Common myeloid progenitor, CD34-positive (primary cell): ENCODE measurements at regions not wholly inside any gene's neighbourhood (a gene's known extent, or its start where the extent isn't known, plus 50 kb on each side); places are given as distances from the start of the nearest gene placed in this dataset.

ENCODE experiments used
- CTCF ChIA-PET: fragments of 350-600 bp; sonication (Branson Sonifier 250); formaldehyde crosslinking; loops from one replicate; lab custom pipeline; 2021; ENCODE audit warnings: antibody characterized with exemption; lab: Charles Lee
- POLR2A ChIA-PET: fragments of 350-600 bp; sonication (Branson Sonifier 250); formaldehyde crosslinking; loops from one replicate; lab custom pipeline; 2021; ENCODE audit warnings: antibody characterized with exemption; lab: Charles Lee
- DNase-seq, 3 donors: peaks; one replicate each; pipeline versions ENCODE4 v3.0.0 to v3.0.0-alpha.2; 2013
- H3K27ac ChIP-seq, 2 experiments: 1 replicate in 1 of 2; 2 replicates in 1 of 2; pipeline ENCODE4 v1.7.0; 2013; ENCODE audit warnings: inconsistent platforms in 2 of 2, low read length in 2 of 2, mild to moderate bottlenecking in 2 of 2, low read depth in 1 of 2, moderate library complexity in 1 of 2; ENCODE audit not compliant: severe bottlenecking in 2 of 2, insufficient read depth in 1 of 2, poor library complexity in 1 of 2
- H3K27me3 ChIP-seq, 5 experiments: replicated peaks in 2 of 5; 1 replicate in 3 of 5; 2 replicates in 2 of 5; pipeline versions ENCODE4 v1.6.1 to v1.7.0; 2013; ENCODE audit warnings: low read length in 4 of 5, mild to moderate bottlenecking in 2 of 5, moderate library complexity in 2 of 5, inconsistent platforms in 1 of 5; ENCODE audit not compliant: insufficient read depth in 5 of 5, control insufficient read depth in 4 of 5
- H3K36me3 ChIP-seq, 4 experiments: 1 replicate in 2 of 4; 2 replicates in 2 of 4; pipeline versions ENCODE4 v1.6.1 to v1.7.0; 2013; ENCODE audit warnings: low read length in 3 of 4, control low read depth in 1 of 4, mild to moderate bottlenecking in 1 of 4; ENCODE audit not compliant: control insufficient read depth in 4 of 4, insufficient read depth in 4 of 4
- H3K4me1 ChIP-seq, 4 experiments: 1 replicate in 3 of 4; 2 replicates in 1 of 4; pipeline versions ENCODE4 v1.6.1 to v1.7.1; 2013; ENCODE audit warnings: low read length in 3 of 4, mild to moderate bottlenecking in 3 of 4, control low read depth in 1 of 4, inconsistent platforms in 1 of 4, moderate library complexity in 1 of 4; ENCODE audit not compliant: control insufficient read depth in 4 of 4, insufficient read depth in 4 of 4; ENCODE audit errors: control extremely low read depth in 1 of 4
- H3K4me3 ChIP-seq, 7 experiments: 1 replicate in 4 of 7; 2 replicates in 3 of 7; pipeline versions ENCODE4 v1.5.1 to v1.7.0; 2013; ENCODE audit warnings: mild to moderate bottlenecking in 7 of 7, low read length in 6 of 7, moderate library complexity in 6 of 7, inconsistent platforms in 2 of 7, low read depth in 2 of 7, control low read depth in 1 of 7; ENCODE audit not compliant: insufficient read depth in 4 of 7, control insufficient read depth in 1 of 7; ENCODE audit errors: extremely low read depth in 1 of 7
- H3K9me3 ChIP-seq, 5 experiments: 1 replicate in 4 of 5; 2 replicates in 1 of 5; pipeline versions ENCODE4 v1.6.1 to v1.7.1; 2013; ENCODE audit warnings: low read length in 4 of 5, mild to moderate bottlenecking in 2 of 5, inconsistent platforms in 1 of 5, low read depth in 1 of 5, moderate library complexity in 1 of 5; ENCODE audit not compliant: control insufficient read depth in 4 of 5, insufficient read depth in 2 of 5; ENCODE audit errors: control extremely low read depth in 1 of 5
- WGBS: methylation state at CpG from one replicate; pipeline ENCODE4 v1.1.5; 2013; ENCODE audit not compliant: insufficient coverage; 5-methylcytosine and 5-hydroxymethylcytosine counted together

- H3K36me3 ChIP-seq = no peaks in the 10 kb centered on the region
- H3K4me3 ChIP-seq = no peak overlapping the region
- peaks cover 0 to 8% (median 0%) of the 10 kb centered on the region in 5 experiments for H3K27me3 ChIP-seq
- ChIA-PET CTCF (no interaction called here), POLR2A (no interaction called here)
- H3K9me3 ChIP-seq = peaks cover 0 to 3% (median 0%) of the 10 kb centered on the region in 5 experiments
- WGBS = 100% methylated on average over 2 of the region's 2 CpGs
- no peak overlapping the region for H3K27ac ChIP-seq
- H3K4me1 ChIP-seq = no peaks in the 10 kb centered on the region
- DNase-seq = no peak
These were observed 208.9 kb upstream of the GAS1 start for GRCh38 chr9:87156247-87156646.

GRCh38 chr9:87157366-87158031, 210.2 kb upstream of the GAS1 start:
- POLR2A ChIA-PET = no interaction called here
- WGBS = 85% methylated on average over 8 of the region's 10 CpGs
- no peaks in the 10 kb centered on the region for H3K4me1 ChIP-seq
- peaks cover 0 to 3% (median 0%) of the 10 kb centered on the region in 5 experiments for H3K27me3 ChIP-seq
- H3K36me3 ChIP-seq = no peaks in the 10 kb centered on the region
- CTCF ChIA-PET = no interaction called here
- H3K4me3 ChIP-seq = no peak overlapping the region
- DNase-seq = no peak
- H3K27ac ChIP-seq = no peak overlapping the region
- H3K9me3 ChIP-seq = peaks cover 0 to 3% (median 0%) of the 10 kb centered on the region in 5 experiments

GRCh38 chr9:87158765-87159164, 211.5 kb upstream of the GAS1 start:
- CTCF ChIA-PET = no interaction called here
- no CpG with 5 or more reads among the region's 2 CpGs for WGBS
- H3K27ac ChIP-seq = no peak overlapping the region

GRCh38 chr9:87160148-87161102, 213.1 kb upstream of the GAS1 start:
- DNase-seq = no peak

More at GRCh38 chr9:87158765-87159164, 211.5 kb upstream of the GAS1 start:
- POLR2A ChIA-PET = no interaction called here
- DNase-seq = no peak
- Histone ChIP-seq H3K4me3 (no peak overlapping the region), H3K9me3 (peaks cover 0 to 3% (median 0%) of the 10 kb centered on the region in 5 experiments), H3K27me3 (peaks cover 0 to 3% (median 2%) of the 10 kb centered on the region in 5 experiments), H3K36me3 (no peaks in the 10 kb centered on the region), H3K4me1 (no peaks in the 10 kb centered on the region)

GRCh38 chr9:87167161-87167560, 219.9 kb upstream of the GAS1 start:
- CTCF ChIA-PET = no interaction called here
- no peaks in the 10 kb centered on the region for H3K4me1 ChIP-seq
- peaks cover 0 to 3% (median 0%) of the 10 kb centered on the region in 5 experiments for H3K27me3 ChIP-seq
- WGBS = 97% methylated on average over 5 of the region's 5 CpGs
- H3K36me3 ChIP-seq = no peaks in the 10 kb centered on the region
- H3K27ac ChIP-seq = no peak overlapping the region
- H3K9me3 ChIP-seq = no peaks in the 10 kb centered on the region
- POLR2A ChIA-PET = no interaction called here
- no peak overlapping the region for H3K4me3 ChIP-seq
- no peak for DNase-seq

More at GRCh38 chr9:87160148-87161102, 213.1 kb upstream of the GAS1 start:
- H3K27ac ChIP-seq = no peak overlapping the region
- H3K27me3 ChIP-seq = peaks cover 0 to 3% (median 0%) of the 10 kb centered on the region in 5 experiments
- no peaks in the 10 kb centered on the region for H3K36me3 ChIP-seq
- H3K4me3 ChIP-seq = no peak overlapping the region
- H3K9me3 ChIP-seq = peaks cover 0 to under 1% (median 0%) of the 10 kb centered on the region in 5 experiments
- ChIA-PET CTCF (no interaction called here), POLR2A (interaction anchor here (0.8 kb wide), 1 partner anchor 126 kb away, joined by 4 read pairs; no protein-coding TSS in a partner anchor)
- H3K4me1 ChIP-seq = no peaks in the 10 kb centered on the region
- 97% methylated on average over 5 of the region's 8 CpGs for WGBS

GRCh38 chr9:87167582-87167981, 220.3 kb upstream of the GAS1 start:
- WGBS = no CpG with 5 or more reads among the region's 4 CpGs
- H3K4me1 ChIP-seq = no peaks in the 10 kb centered on the region
- H3K36me3 ChIP-seq = no peaks in the 10 kb centered on the region
- no peak overlapping the region for H3K4me3 ChIP-seq
- POLR2A ChIA-PET = no interaction called here
- H3K27me3 ChIP-seq = peaks cover 0 to 3% (median 0%) of the 10 kb centered on the region in 5 experiments
- H3K9me3 ChIP-seq = no peaks in the 10 kb centered on the region
- DNase-seq = no peak
- no peak overlapping the region for H3K27ac ChIP-seq
- CTCF ChIA-PET = no interaction called here
